Prostate gland (tissue), 2 donors: ENCODE measurements at regions not wholly inside any gene's neighbourhood (a gene's known extent, or its start where the extent isn't known, plus 50 kb on each side); places are given as distances from the start of the nearest gene placed in this dataset.

Experiments
- CTCF ChIP-seq, 4 experiments: fragments of 200-600 bp in 2 of 4; fragments of 450-650 bp in 2 of 4; sonication (generic) in 2 of 4; IDR thresholded peaks; 1 replicate in 3 of 4; 2 replicates in 1 of 4; pipeline ENCODE4 v1.5.1; 2016 to 2019; ENCODE audit warnings: antibody characterized with exemption in 4 of 4, mild to moderate bottlenecking in 2 of 4, moderate library complexity in 2 of 4
- POLR2A ChIP-seq: fragments of 450-650 bp; IDR thresholded peaks from one replicate; pipeline ENCODE4 v1.6.1; 2016; ENCODE audit warnings: antibody characterized with exemption, mild to moderate bottlenecking
- POLR2AphosphoS5 ChIP-seq: sonication (generic); formaldehyde crosslinking; IDR thresholded peaks from one replicate; pipeline ENCODE4 v1.6.1; 2017; ENCODE audit warnings: antibody characterized with exemption

- TF ChIP-seq CTCF (IDR thresholded peaks at IDR 0.05), result no peak
- no peak for TF ChIP-seq POLR2AphosphoS5
- no peak for TF ChIP-seq POLR2A
Observed at GRCh38 chr2:9071584-9072124, 68.2 kb upstream of the MBOAT2 start.
